GM23338 (cell line): ENCODE measurements at regions not wholly inside any gene's neighbourhood (a gene's known extent, or its start where the extent isn't known, plus 50 kb on each side); places are given as distances from the start of the nearest gene placed in this dataset.

Experiments
- ATAC-seq: fragments of 200-7000 bp; cut with Tn5 transposase; 3 replicates; pipeline ENCODE4 v1.9.1; 2020
- DNase-seq: peaks from one replicate; pipeline ENCODE4 v3.0.0-alpha.2; 2015; ENCODE audit warnings: low spot score
- H2AFZ ChIP-seq: fragments of 200-600 bp; sonication (generic); 2 replicates; pipeline ENCODE4 v1.8.0; 2016; ENCODE audit warnings: antibody characterized with exemption, mild to moderate bottlenecking, moderate library complexity
- H3F3A ChIP-seq: fragments of 200-600 bp; sonication (generic); replicated peaks from 2 replicates; pipeline ENCODE4 v1.8.0; 2017; ENCODE audit warnings: antibody characterized with exemption, mixed run types, low read depth
- H3K27ac ChIP-seq: fragments of 200-600 bp; sonication (generic); 2 replicates; pipeline ENCODE4 v1.6.1; 2016; ENCODE audit warnings: low read depth
- H3K27me3 ChIP-seq: fragments of 200-600 bp; sonication (generic); 2 replicates; pipeline ENCODE4 v1.8.0; 2016; ENCODE audit warnings: mild to moderate bottlenecking, mixed run types, moderate library complexity; ENCODE audit not compliant: insufficient read depth
- H3K36me3 ChIP-seq: fragments of 200-600 bp; sonication (generic); 2 replicates; pipeline ENCODE4 v1.8.0; 2016; ENCODE audit warnings: mild to moderate bottlenecking; ENCODE audit not compliant: insufficient read depth
- H3K4me1 ChIP-seq: fragments of 200-600 bp; sonication (generic); 2 replicates; pipeline ENCODE4 v1.8.0; 2016; ENCODE audit warnings: mild to moderate bottlenecking, moderate library complexity; ENCODE audit not compliant: insufficient read depth
- H3K4me2 ChIP-seq: fragments of 200-600 bp; sonication (generic); 2 replicates; pipeline ENCODE4 v1.7.1; 2017; ENCODE audit warnings: mixed run types
- H3K4me3 ChIP-seq: fragments of 200-600 bp; sonication (generic); 2 replicates; pipeline ENCODE4 v1.6.1; 2016; ENCODE audit warnings: mixed run types
- H3K79me2 ChIP-seq: fragments of 200-600 bp; sonication (generic); replicated peaks from 2 replicates; pipeline ENCODE4 v1.8.0; 2017; ENCODE audit warnings: mild to moderate bottlenecking; ENCODE audit not compliant: insufficient read depth
- H3K9me2 ChIP-seq: fragments of 200-600 bp; sonication (generic); 2 replicates; pipeline ENCODE4 v1.8.0; 2017; ENCODE audit not compliant: insufficient read depth
- H4K20me1 ChIP-seq: fragments of 200-600 bp; sonication (generic); replicated peaks from 2 replicates; pipeline ENCODE4 v1.8.0; 2017; ENCODE audit warnings: mild to moderate bottlenecking; ENCODE audit not compliant: insufficient read depth
- H3K27ac Mint-ChIP-seq: 2 replicates; pipeline ENCODE4 v1.8.0; 2020; ENCODE audit warnings: inconsistent platforms, mild to moderate bottlenecking, moderate library complexity, mixed read lengths
- H3K27me3 Mint-ChIP-seq: 3 replicates; pipeline ENCODE4 v1.8.0; 2022; ENCODE audit warnings: low read depth, mild to moderate bottlenecking, moderate library complexity, mixed read lengths, inconsistent platforms; ENCODE audit not compliant: insufficient read depth, poor library complexity
- H3K36me3 Mint-ChIP-seq: 3 replicates; pipeline ENCODE4 v1.8.0; 2021; ENCODE audit warnings: low read depth, mild to moderate bottlenecking, inconsistent platforms, moderate library complexity, mixed read lengths
- H3K4me1 Mint-ChIP-seq: 3 replicates; pipeline ENCODE4 v1.8.0; 2020; ENCODE audit warnings: mild to moderate bottlenecking, inconsistent platforms, mixed read lengths
- H3K4me3 Mint-ChIP-seq: 3 replicates; pipeline ENCODE4 v1.8.0; 2021; ENCODE audit warnings: moderate library complexity, mild to moderate bottlenecking, inconsistent platforms, mixed read lengths
- H3K9me3 Mint-ChIP-seq: 3 replicates; pipeline ENCODE4 v1.8.0; 2020; ENCODE audit warnings: moderate library complexity, mild to moderate bottlenecking, inconsistent platforms, mixed read lengths
- CREB1 ChIP-seq: fragments of 250-450 bp; sonication (Bioruptor Pico); IDR thresholded peaks from 2 replicates; pipeline ENCODE4 v1.5.0; 2020; ENCODE audit warnings: low read depth, mild to moderate bottlenecking, moderate library complexity
- ETS1 ChIP-seq: IDR thresholded peaks from 2 replicates; pipeline ENCODE4 v1.6.1; 2016; ENCODE audit warnings: antibody characterized with exemption
- EZH2phosphoT487 ChIP-seq: fragments of 200-600 bp; sonication (generic); IDR thresholded peaks from one replicate; pipeline ENCODE4 v1.8.1; 2018; ENCODE audit warnings: antibody characterized with exemption; ENCODE audit not compliant: unreplicated experiment
- JUNB ChIP-seq: IDR thresholded peaks from one replicate; pipeline ENCODE4 v1.6.1; 2016; ENCODE audit warnings: antibody characterized with exemption; ENCODE audit not compliant: unreplicated experiment
- NANOG ChIP-seq: IDR thresholded peaks from 2 replicates; pipeline ENCODE4 v1.6.1; 2016; ENCODE audit warnings: antibody characterized with exemption, borderline replicate concordance
- POLR2AphosphoS5 ChIP-seq: IDR thresholded peaks from 2 replicates; pipeline ENCODE4 v1.6.1; 2016; ENCODE audit warnings: antibody characterized with exemption, low read depth
- STAT1 ChIP-seq: IDR thresholded peaks from one replicate; pipeline ENCODE4 v1.6.1; 2016; ENCODE audit warnings: antibody characterized with exemption; ENCODE audit not compliant: unreplicated experiment
- ZNF114 ChIP-seq: fragments of 250-450 bp; sonication (Bioruptor Pico); IDR thresholded peaks from 2 replicates; pipeline ENCODE4 v1.5.0; 2020; ENCODE audit warnings: mild to moderate bottlenecking, moderate library complexity
- ZNF331 ChIP-seq: fragments of 250-450 bp; sonication (Bioruptor Pico); IDR thresholded peaks from 2 replicates; pipeline ENCODE4 v1.5.0; 2020; ENCODE audit warnings: low read depth, mild to moderate bottlenecking, moderate library complexity
- TF ChIP-seq, protein P1 (sequence below): fragments of 250-450 bp; sonication (Bioruptor Pico); IDR thresholded peaks from 2 replicates; pipeline ENCODE4 v1.5.0; 2020; ENCODE audit warnings: mild to moderate bottlenecking, moderate library complexity

DNA sequence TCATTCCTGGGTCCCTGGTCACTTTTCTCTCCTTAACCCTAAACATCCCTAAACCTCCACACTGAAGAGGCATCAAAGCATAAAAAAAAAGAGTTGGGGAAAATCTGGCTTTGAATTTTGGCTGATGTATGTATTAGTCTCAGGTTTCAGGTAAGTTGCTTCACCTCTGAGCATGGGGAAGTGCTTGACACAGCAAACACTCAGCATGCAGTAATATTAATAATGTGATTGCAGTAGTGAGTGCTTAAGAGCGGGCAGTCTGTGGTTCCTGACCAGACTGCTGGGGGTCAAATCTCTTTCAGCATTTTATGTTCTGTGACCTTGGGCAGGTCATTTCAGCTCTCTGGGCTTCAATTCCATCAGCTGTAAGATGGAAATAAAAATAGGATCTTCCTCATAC is 467.9 kb downstream of the SOX2 start:
- no peak overlapping the region; the same call in 1 of the 2 replicates for H3K27ac Mint-ChIP-seq
- H2AFZ ChIP-seq, result peak overlapping the region; percentile 11; the same call in 1 of the 2 replicates
- H3K27me3 Mint-ChIP-seq, result peaks cover 4% of the 10 kb centered on the region
- H3F3A ChIP-seq, result no peaks in the 10 kb centered on the region
- H4K20me1 ChIP-seq, result no peaks in the 10 kb centered on the region
- no peak overlapping the region for H3K4me3 Mint-ChIP-seq
- no peak overlapping the region for H3K27ac ChIP-seq
- H3K4me1 Mint-ChIP-seq, result peaks cover 47% of the 10 kb centered on the region
- no peaks in the 10 kb centered on the region for H3K9me2 ChIP-seq
- DNase-seq (no peak), ATAC-seq (no peak)
- H3K36me3 ChIP-seq, result no peaks in the 10 kb centered on the region
- no peak overlapping the region for H3K4me2 ChIP-seq
- no peaks in the 10 kb centered on the region for H3K79me2 ChIP-seq
- no peaks in the 10 kb centered on the region for H3K36me3 Mint-ChIP-seq
- H3K4me1 ChIP-seq, result peaks cover 39% of the 10 kb centered on the region
- H3K4me3 ChIP-seq, result no peak overlapping the region
- no peaks in the 10 kb centered on the region for H3K27me3 ChIP-seq
- H3K9me3 Mint-ChIP-seq, result no peaks in the 10 kb centered on the region
- TF ChIP-seq ZNF331 (no peak), JUNB (no peak), CREB1 (CRISPR knock-in tag) (no peak)

- peaks cover 57% of the 10 kb centered on the region for H3K4me1 Mint-ChIP-seq
- TF ChIP-seq NANOG (no peak), POLR2AphosphoS5 (no peak), ETS1 (no peak), JUNB (no peak)
- no peak overlapping the region for H3K27ac ChIP-seq
- H3K9me3 Mint-ChIP-seq, result no peaks in the 10 kb centered on the region
- peak overlapping the region; percentile 18; the same call in 1 of the 2 replicates for H2AFZ ChIP-seq
- ATAC-seq (peak; percentile 34; the same call in 1 of the 3 replicates), DNase-seq (no peak)
- H3K79me2 ChIP-seq, result no peaks in the 10 kb centered on the region
- no peaks in the 10 kb centered on the region for H3K27me3 ChIP-seq
- no peaks in the 10 kb centered on the region for H3K36me3 Mint-ChIP-seq
- peaks cover 51% of the 10 kb centered on the region for H3K4me1 ChIP-seq
- H3F3A ChIP-seq, result no peaks in the 10 kb centered on the region
- no peaks in the 10 kb centered on the region for H3K9me2 ChIP-seq
- 0 out of 2 replicates have a peak overlapping the region, but pooled peaks have one; percentile 7 for H3K4me2 ChIP-seq
- no peaks in the 10 kb centered on the region for H3K36me3 ChIP-seq
- H3K4me3 ChIP-seq, result no peak overlapping the region
- no peaks in the 10 kb centered on the region for H4K20me1 ChIP-seq
- no peak overlapping the region for H3K27ac Mint-ChIP-seq
- no peak overlapping the region for H3K4me3 Mint-ChIP-seq
- H3K27me3 Mint-ChIP-seq, result peaks cover 4% of the 10 kb centered on the region
Observed at GRCh38 chr3:182180654-182181385, 469.1 kb downstream of the SOX2 start.

DNA sequence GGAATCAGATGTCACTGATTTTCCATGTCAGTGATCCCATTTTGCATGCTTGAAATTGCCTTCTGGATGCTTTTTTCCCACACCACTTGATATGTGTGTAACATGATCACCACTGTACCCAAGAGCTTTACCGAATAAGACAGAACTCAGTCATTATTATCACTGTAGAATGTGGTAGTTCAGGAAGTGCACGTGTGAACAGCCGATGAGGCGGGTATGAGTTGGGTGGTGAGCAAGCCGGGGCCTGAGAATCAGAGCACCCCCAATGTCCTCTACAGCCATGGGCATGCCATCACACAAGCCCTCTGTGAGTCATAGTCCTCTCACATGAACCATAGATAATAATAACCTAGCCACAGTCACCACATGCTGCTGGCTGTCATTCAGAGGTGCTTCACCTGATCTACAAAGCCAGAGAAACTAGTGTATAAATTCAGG is 470.8 kb downstream of the SOX2 start:
- Histone ChIP-seq H4K20me1 (no peaks in the 10 kb centered on the region), H3K4me3 (no peak overlapping the region), H3K36me3 (no peaks in the 10 kb centered on the region), H3K4me2 (no peak overlapping the region), H3K27me3 (no peaks in the 10 kb centered on the region), H2AFZ (no peak overlapping the region), H3F3A (no peaks in the 10 kb centered on the region), H3K79me2 (no peaks in the 10 kb centered on the region), H3K9me2 (no peaks in the 10 kb centered on the region), H3K4me1 (peaks cover 51% of the 10 kb centered on the region), H3K27ac (no peak overlapping the region)
- ATAC-seq (no peak), DNase-seq (no peak)
- Mint-ChIP-seq H3K4me1 (peaks cover 57% of the 10 kb centered on the region), H3K27ac (peak overlapping the region; percentile 37; the same call in 1 of the 2 replicates), H3K36me3 (no peaks in the 10 kb centered on the region; the same call in 2 of the 3 replicates), H3K4me3 (no peak overlapping the region), H3K9me3 (0 out of 3 replicates have a peak, but pooled peaks cover 2% of the 10 kb centered on the region), H3K27me3 (peaks cover 4% of the 10 kb centered on the region)
- TF ChIP-seq EZH2phosphoT487 (no peak), ZNF114 (CRISPR knock-in tag) (no peak), POLR2AphosphoS5 (no peak), CREB1 (CRISPR knock-in tag) (no peak), STAT1 (no peak)
- TF ChIP-seq, protein P1, sequence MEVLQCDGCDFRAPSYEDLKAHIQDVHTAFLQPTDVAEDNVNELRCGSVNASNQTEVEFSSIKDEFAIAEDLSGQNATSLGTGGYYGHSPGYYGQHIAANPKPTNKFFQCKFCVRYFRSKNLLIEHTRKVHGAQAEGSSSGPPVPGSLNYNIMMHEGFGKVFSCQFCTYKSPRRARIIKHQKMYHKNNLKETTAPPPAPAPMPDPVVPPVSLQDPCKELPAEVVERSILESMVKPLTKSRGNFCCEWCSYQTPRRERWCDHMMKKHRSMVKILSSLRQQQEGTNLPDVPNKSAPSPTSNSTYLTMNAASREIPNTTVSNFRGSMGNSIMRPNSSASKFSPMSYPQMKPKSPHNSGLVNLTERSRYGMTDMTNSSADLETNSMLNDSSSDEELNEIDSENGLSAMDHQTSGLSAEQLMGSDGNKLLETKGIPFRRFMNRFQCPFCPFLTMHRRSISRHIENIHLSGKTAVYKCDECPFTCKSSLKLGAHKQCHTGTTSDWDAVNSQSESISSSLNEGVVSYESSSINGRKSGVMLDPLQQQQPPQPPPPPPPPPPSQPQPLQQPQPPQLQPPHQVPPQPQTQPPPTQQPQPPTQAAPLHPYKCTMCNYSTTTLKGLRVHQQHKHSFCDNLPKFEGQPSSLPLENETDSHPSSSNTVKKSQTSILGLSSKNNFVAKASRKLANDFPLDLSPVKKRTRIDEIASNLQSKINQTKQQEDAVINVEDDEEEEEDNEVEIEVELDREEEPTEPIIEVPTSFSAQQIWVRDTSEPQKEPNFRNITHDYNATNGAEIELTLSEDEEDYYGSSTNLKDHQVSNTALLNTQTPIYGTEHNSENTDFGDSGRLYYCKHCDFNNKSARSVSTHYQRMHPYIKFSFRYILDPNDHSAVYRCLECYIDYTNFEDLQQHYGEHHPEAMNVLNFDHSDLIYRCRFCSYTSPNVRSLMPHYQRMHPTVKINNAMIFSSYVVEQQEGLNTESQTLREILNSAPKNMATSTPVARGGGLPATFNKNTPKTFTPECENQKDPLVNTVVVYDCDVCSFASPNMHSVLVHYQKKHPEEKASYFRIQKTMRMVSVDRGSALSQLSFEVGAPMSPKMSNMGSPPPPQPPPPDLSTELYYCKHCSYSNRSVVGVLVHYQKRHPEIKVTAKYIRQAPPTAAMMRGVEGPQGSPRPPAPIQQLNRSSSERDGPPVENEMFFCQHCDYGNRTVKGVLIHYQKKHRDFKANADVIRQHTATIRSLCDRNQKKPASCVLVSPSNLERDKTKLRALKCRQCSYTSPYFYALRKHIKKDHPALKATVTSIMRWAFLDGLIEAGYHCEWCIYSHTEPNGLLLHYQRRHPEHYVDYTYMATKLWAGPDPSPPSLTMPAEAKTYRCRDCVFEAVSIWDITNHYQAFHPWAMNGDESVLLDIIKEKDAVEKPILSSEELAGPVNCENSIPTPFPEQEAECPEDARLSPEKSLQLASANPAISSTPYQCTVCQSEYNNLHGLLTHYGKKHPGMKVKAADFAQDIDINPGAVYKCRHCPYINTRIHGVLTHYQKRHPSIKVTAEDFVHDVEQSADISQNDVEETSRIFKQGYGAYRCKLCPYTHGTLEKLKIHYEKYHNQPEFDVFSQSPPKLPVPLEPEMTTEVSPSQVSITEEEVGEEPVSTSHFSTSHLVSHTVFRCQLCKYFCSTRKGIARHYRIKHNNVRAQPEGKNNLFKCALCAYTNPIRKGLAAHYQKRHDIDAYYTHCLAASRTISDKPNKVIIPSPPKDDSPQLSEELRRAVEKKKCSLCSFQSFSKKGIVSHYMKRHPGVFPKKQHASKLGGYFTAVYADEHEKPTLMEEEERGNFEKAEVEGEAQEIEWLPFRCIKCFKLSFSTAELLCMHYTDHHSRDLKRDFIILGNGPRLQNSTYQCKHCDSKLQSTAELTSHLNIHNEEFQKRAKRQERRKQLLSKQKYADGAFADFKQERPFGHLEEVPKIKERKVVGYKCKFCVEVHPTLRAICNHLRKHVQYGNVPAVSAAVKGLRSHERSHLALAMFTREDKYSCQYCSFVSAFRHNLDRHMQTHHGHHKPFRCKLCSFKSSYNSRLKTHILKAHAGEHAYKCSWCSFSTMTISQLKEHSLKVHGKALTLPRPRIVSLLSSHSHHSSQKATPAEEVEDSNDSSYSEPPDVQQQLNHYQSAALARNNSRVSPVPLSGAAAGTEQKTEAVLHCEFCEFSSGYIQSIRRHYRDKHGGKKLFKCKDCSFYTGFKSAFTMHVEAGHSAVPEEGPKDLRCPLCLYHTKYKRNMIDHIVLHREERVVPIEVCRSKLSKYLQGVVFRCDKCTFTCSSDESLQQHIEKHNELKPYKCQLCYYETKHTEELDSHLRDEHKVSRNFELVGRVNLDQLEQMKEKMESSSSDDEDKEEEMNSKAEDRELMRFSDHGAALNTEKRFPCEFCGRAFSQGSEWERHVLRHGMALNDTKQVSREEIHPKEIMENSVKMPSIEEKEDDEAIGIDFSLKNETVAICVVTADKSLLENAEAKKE (CRISPR knock-in tag), result no peak
